NT2/D1 (cell line): ENCODE measurements at regions not wholly inside any gene's neighbourhood (a gene's known extent, or its start where the extent isn't known, plus 50 kb on each side); places are given as distances from the start of the nearest gene placed in this dataset.

Source experiments
- DNase-seq: peaks from one replicate; pipeline ENCODE4 v3.0.0-alpha.2; 2011; ENCODE audit warnings: low read depth, low spot score
- H3K27me3 ChIP-seq: 2 replicates; pipeline ENCODE4 v1.6.0; 2011; ENCODE audit warnings: mild to moderate bottlenecking; ENCODE audit not compliant: insufficient read length, insufficient read depth
- H3K36me3 ChIP-seq: 2 replicates; pipeline ENCODE4 v1.6.1; 2011; ENCODE audit warnings: mild to moderate bottlenecking, low read length, mixed read lengths; ENCODE audit not compliant: insufficient read depth, insufficient read length
- H3K4me1 ChIP-seq: 2 replicates; pipeline ENCODE4 v1.5.1; 2011; ENCODE audit not compliant: insufficient read depth, insufficient read length
- H3K4me3 ChIP-seq: 2 replicates; pipeline ENCODE4 v1.5.1; 2011; ENCODE audit warnings: low read depth; ENCODE audit not compliant: insufficient read length
- H3K9ac ChIP-seq: 2 replicates; pipeline ENCODE4 v1.6.0; 2011; ENCODE audit warnings: low read depth; ENCODE audit not compliant: insufficient read length
- H3K9me3 ChIP-seq: 2 replicates; pipeline ENCODE4 v1.5.1; 2011; ENCODE audit warnings: mild to moderate bottlenecking, low read length; ENCODE audit not compliant: insufficient read depth
- SUZ12 ChIP-seq: IDR thresholded peaks from 2 replicates; pipeline ENCODE4 v1.6.1; 2011; ENCODE audit not compliant: insufficient read length, insufficient read depth; ENCODE audit errors: extremely low read depth
- YY1 ChIP-seq: IDR thresholded peaks from 2 replicates; pipeline ENCODE4 v1.6.1; 2011; ENCODE audit not compliant: insufficient read length, insufficient read depth
- ZNF274 ChIP-seq: IDR thresholded peaks from 2 replicates; pipeline ENCODE4 v1.6.1; 2011; ENCODE audit warnings: mild to moderate bottlenecking, low read depth, low read length

DNA sequence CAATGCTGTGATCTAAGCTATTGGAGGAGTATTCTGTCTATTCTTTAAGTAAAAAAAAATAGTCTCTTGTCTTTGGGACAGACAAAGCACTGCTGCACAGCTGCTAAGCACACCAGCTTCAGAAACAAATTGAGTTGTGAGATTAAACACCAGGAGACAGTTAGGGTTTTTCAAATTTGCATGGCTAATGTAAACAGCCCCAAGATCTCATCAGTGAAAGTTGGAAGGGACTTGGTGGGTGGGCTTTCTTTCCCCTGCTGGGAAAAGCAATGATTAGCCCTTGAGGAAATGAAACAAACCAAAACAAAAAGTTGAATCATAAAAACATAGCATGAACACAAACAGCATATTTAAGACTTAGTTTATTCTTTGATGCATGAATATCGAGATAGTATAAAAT lies 143.6 kb upstream of the SLITRK1 start:
- no peak for TF ChIP-seq SUZ12
- no peak for TF ChIP-seq ZNF274
- no peak for TF ChIP-seq YY1
- peak; percentile 54 for DNase-seq
- Histone ChIP-seq H3K4me1 (no peaks in the 10 kb centered on the region), H3K4me3 (no peak overlapping the region), H3K27me3 (no peaks in the 10 kb centered on the region), H3K36me3 (no peaks in the 10 kb centered on the region), H3K9me3 (no peaks in the 10 kb centered on the region), H3K9ac (no peak overlapping the region)

GRCh38 chr13:83996415-83996814 lies 114.1 kb upstream of the SLITRK1 start:
- no peak for DNase-seq
- no peaks in the 10 kb centered on the region for H3K36me3 ChIP-seq
- no peak overlapping the region for H3K4me3 ChIP-seq
- no peaks in the 10 kb centered on the region for H3K4me1 ChIP-seq
- H3K9ac ChIP-seq: no peak overlapping the region
- H3K27me3 ChIP-seq: no peaks in the 10 kb centered on the region
- H3K9me3 ChIP-seq: no peaks in the 10 kb centered on the region
- TF ChIP-seq ZNF274 (no peak), SUZ12 (no peak), YY1 (no peak)

- Histone ChIP-seq H3K36me3 (no peaks in the 10 kb centered on the region), H3K4me1 (no peaks in the 10 kb centered on the region), H3K9me3 (no peaks in the 10 kb centered on the region), H3K9ac (no peak overlapping the region), H3K4me3 (no peak overlapping the region), H3K27me3 (no peaks in the 10 kb centered on the region)
- TF ChIP-seq SUZ12 (no peak), ZNF274 (no peak), YY1 (no peak)
- no peak for DNase-seq
These were observed 113.7 kb upstream of the SLITRK1 start for GRCh38 chr13:83995930-83996329.

DNA sequence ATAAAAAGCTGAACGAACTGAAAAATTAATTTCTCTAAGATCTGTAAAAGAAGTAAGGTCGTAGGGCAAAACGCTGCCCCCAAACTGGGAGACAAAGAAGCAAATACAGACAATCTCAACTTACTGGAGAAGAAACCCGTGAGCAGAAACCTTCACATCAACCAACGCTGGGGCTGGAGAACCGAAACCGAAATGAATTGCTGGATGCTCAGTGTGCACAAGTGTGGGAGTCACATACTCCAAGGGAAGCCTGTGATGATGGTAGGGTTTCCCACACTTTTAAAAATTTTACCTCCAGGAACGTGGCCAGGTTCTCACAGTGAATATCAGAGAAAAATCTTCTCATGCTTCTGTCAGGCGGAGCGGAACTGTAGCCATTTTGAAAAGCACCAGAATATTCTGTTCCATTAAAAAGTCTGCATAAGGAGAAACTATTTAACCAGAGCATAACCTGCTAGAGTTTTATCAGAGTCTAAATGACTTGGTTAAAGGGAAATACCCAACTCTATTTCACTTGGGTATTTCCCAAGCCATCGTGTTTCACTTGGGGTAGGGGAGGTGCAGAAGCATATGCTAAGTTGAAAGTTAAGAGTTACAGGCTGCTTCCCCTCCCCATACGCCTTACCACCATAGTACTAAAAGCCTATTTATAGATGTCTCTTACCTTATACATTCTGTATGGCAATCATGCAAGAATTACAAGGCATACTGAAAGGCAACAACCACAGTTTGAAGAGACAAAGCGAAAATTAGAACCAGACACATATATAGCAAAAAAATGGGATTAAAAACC lies 110.5 kb upstream of the SLITRK1 start:
- no peak for DNase-seq
- Histone ChIP-seq H3K9me3 (no peaks in the 10 kb centered on the region), H3K4me3 (no peak overlapping the region), H3K36me3 (no peaks in the 10 kb centered on the region), H3K27me3 (no peaks in the 10 kb centered on the region), H3K9ac (no peak overlapping the region), H3K4me1 (no peaks in the 10 kb centered on the region)
- TF ChIP-seq YY1 (no peak), ZNF274 (no peak), SUZ12 (no peak)

DNA sequence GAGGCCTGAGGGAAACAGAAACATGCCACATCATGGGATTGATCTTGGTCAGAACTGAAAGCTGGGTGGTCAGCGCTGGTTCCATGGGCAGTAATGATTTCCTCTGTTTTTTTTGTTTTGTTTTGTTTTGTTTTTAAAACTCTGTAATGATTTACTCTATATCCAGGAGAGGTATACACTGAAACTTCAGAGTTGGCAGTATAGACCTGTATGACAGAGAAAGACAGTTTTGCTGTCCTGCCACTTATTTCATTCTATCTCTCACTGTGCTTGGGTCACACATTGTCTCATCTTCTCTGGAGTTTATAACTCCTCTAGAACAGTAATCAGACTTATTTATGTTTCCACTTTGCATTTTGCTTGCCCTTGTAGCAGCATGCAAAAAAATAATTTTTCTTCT lies 105.1 kb upstream of the SLITRK1 start:
- Histone ChIP-seq H3K9ac (no peak overlapping the region), H3K4me3 (no peak overlapping the region), H3K36me3 (no peaks in the 10 kb centered on the region), H3K27me3 (no peaks in the 10 kb centered on the region), H3K4me1 (no peaks in the 10 kb centered on the region), H3K9me3 (no peaks in the 10 kb centered on the region)
- no peak for DNase-seq
- TF ChIP-seq SUZ12 (no peak), YY1 (no peak), ZNF274 (no peak)

DNA sequence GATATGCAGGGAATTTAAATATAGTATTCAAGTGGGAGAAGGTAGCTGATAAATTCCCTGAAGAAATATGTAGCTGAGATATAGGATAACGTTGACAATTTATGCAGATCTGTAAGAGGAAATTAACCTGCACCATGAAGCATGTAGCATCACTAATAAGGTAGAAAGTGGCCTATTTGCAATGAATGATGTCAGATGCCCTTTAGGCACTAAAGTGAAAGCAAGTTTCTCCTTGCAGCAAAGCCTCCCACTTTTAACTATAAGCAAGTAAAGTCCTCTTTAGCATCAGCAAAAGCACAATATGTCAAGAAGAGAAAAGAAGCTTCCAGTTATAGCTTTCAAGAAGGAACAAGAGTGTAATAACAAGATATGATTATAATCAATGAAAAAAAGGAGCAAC lies 102.5 kb upstream of the SLITRK1 start:
- Histone ChIP-seq H3K36me3 (no peaks in the 10 kb centered on the region), H3K9ac (no peak overlapping the region), H3K4me1 (no peaks in the 10 kb centered on the region), H3K4me3 (no peak overlapping the region), H3K9me3 (no peaks in the 10 kb centered on the region), H3K27me3 (no peaks in the 10 kb centered on the region)
- TF ChIP-seq YY1: no peak
- no peak for TF ChIP-seq SUZ12
- no peak for TF ChIP-seq ZNF274
- DNase-seq: no peak

- H3K36me3 ChIP-seq: no peaks in the 10 kb centered on the region
- DNase-seq: no peak
- H3K9me3 ChIP-seq: no peaks in the 10 kb centered on the region
- H3K27me3 ChIP-seq: no peaks in the 10 kb centered on the region
- no peak overlapping the region for H3K9ac ChIP-seq
- H3K4me1 ChIP-seq: no peaks in the 10 kb centered on the region
- no peak overlapping the region for H3K4me3 ChIP-seq
- TF ChIP-seq ZNF274 (no peak), YY1 (no peak)
These were observed 98.1 kb upstream of the SLITRK1 start for GRCh38 chr13:83980331-83980730.

DNA sequence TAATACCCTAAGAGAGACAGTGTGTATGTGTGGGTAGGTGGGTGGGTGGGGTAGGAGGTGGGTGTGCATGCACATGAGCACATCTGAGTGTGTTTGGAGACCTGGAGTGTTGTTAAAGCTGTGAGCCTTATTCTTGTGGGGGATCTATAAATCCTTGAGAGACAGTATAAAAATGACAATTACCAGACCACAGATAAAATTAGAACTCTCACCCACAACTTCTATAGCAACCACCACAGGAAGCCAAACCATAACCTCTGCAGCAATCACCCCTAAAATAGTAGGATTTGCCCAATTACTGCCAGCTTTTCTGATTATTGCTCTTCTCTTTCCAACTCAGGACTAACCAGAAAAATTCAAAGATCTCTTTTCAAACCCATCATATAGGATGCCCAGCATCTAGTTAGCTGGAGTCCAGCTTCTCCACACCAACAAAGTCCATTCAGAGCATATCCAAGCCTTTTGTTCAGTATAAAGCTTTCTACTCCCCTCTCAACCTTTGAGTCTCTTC lies 93.4 kb upstream of the SLITRK1 start:
- Histone ChIP-seq H3K4me1 (no peaks in the 10 kb centered on the region), H3K4me3 (no peak overlapping the region), H3K9ac (no peak overlapping the region), H3K9me3 (no peaks in the 10 kb centered on the region), H3K36me3 (no peaks in the 10 kb centered on the region), H3K27me3 (no peaks in the 10 kb centered on the region)
- no peak for TF ChIP-seq ZNF274
- TF ChIP-seq SUZ12: no peak
- TF ChIP-seq YY1: no peak
- DNase-seq: no peak
